ENCODE measurements at regions not wholly inside any gene's neighbourhood (a gene's known extent, or its start where the extent isn't known, plus 50 kb on each side); places are given as distances from the start of the nearest gene placed in this dataset.

GRCh38 chr5:85893996-85894395, 723.7 kb upstream of the COX7C start:
- H3K4me3 ChIP-seq (replicated peaks; ENCODE audit: low read depth, low read length): no peak overlapping the region
- DNase-seq (ENCODE audit: low read depth): no peak
- TF ChIP-seq CTCF (IDR thresholded peaks at IDR 0.05; ENCODE audit: low read length, missing control alignments): no peak

- no peak for TF ChIP-seq CTCF (IDR thresholded peaks at IDR 0.05; ENCODE audit: low read length, missing control alignments)
- no peak for DNase-seq (ENCODE audit: low read depth)
- no peak overlapping the region for H3K4me3 ChIP-seq (replicated peaks; ENCODE audit: low read depth, low read length)
These were observed 721.2 kb upstream of the COX7C start for GRCh38 chr5:85896514-85896913.

GRCh38 chr5:85906460-85906859, 711.3 kb upstream of the COX7C start:
- no peak overlapping the region for H3K4me3 ChIP-seq (replicated peaks; ENCODE audit: low read depth, low read length)
- TF ChIP-seq CTCF (IDR thresholded peaks at IDR 0.05; ENCODE audit: low read length, missing control alignments): no peak
- DNase-seq (ENCODE audit: low read depth): no peak

GRCh38 chr5:85910335-85910734, 707.4 kb upstream of the COX7C start:
- DNase-seq (ENCODE audit: low read depth): no peak
- no peak for TF ChIP-seq CTCF (IDR thresholded peaks at IDR 0.05; ENCODE audit: low read length, missing control alignments)
- no peak overlapping the region for H3K4me3 ChIP-seq (replicated peaks; ENCODE audit: low read depth, low read length)

GRCh38 chr5:85920984-85921383, 696.8 kb upstream of the COX7C start:
- TF ChIP-seq CTCF (IDR thresholded peaks at IDR 0.05; ENCODE audit: low read length, missing control alignments): no peak
- no peak for DNase-seq (ENCODE audit: low read depth)
- H3K4me3 ChIP-seq (replicated peaks; ENCODE audit: low read depth, low read length): no peak overlapping the region

GRCh38 chr5:85921590-85921989, 696.2 kb upstream of the COX7C start:
- no peak for TF ChIP-seq CTCF (IDR thresholded peaks at IDR 0.05; ENCODE audit: low read length, missing control alignments)
- H3K4me3 ChIP-seq (replicated peaks; ENCODE audit: low read depth, low read length): no peak overlapping the region
- DNase-seq (ENCODE audit: low read depth): no peak

- no peak for DNase-seq (ENCODE audit: low read depth)
- H3K4me3 ChIP-seq (replicated peaks; ENCODE audit: low read depth, low read length): no peak overlapping the region
- TF ChIP-seq CTCF (IDR thresholded peaks at IDR 0.05; ENCODE audit: low read length, missing control alignments): no peak
These were observed 690.1 kb upstream of the COX7C start for GRCh38 chr5:85927632-85928031.
